Smooth muscle cell (in vitro differentiated cells): ENCODE measurements at regions not wholly inside any gene's neighbourhood (a gene's known extent, or its start where the extent isn't known, plus 50 kb on each side); places are given as distances from the start of the nearest gene placed in this dataset.
A peak's percentile ranks its signal among the peaks of the same experiment; 100 is the strongest.

Source experiments
- DNase-seq: peaks from one replicate; lab custom pipeline; 2025; ENCODE audit not compliant: unreplicated experiment; lab: John Stamatoyannopoulos, UW
- H2AFZ ChIP-seq: fragments of 200-600 bp; sonication (generic); 2 replicates; pipeline ENCODE4 v1.6.0; 2016; ENCODE audit warnings: antibody characterized with exemption, low read depth, mild to moderate bottlenecking
- H3F3A ChIP-seq: fragments of 200-600 bp; sonication (generic); 2 replicates; pipeline ENCODE4 v1.6.0; 2017; ENCODE audit warnings: antibody characterized with exemption, low read depth
- H3K27ac ChIP-seq: fragments of 200-600 bp; sonication (generic); 2 replicates; pipeline ENCODE4 v1.5.1; 2016; ENCODE audit warnings: low read depth, mild to moderate bottlenecking
- H3K27me3 ChIP-seq: fragments of 200-600 bp; sonication (generic); 2 replicates; pipeline ENCODE4 v1.6.1; 2016; ENCODE audit warnings: low read depth, mild to moderate bottlenecking
- H3K36me3 ChIP-seq: fragments of 200-600 bp; sonication (generic); 2 replicates; pipeline ENCODE4 v1.5.1; 2016; ENCODE audit warnings: low read depth
- H3K4me1 ChIP-seq: fragments of 200-600 bp; sonication (generic); 2 replicates; pipeline ENCODE4 v1.5.1; 2016; ENCODE audit warnings: low read depth
- H3K4me2 ChIP-seq: fragments of 200-600 bp; sonication (generic); 2 replicates; pipeline ENCODE4 v1.6.0; 2016; ENCODE audit warnings: mild to moderate bottlenecking
- H3K4me3 ChIP-seq: fragments of 200-600 bp; sonication (generic); 2 replicates; pipeline ENCODE4 v1.5.1; 2016; ENCODE audit warnings: mild to moderate bottlenecking
- H3K79me2 ChIP-seq: fragments of 200-600 bp; sonication (generic); 2 replicates; pipeline ENCODE4 v1.6.0; 2016; ENCODE audit warnings: low read depth, mild to moderate bottlenecking
- H3K9ac ChIP-seq: fragments of 200-600 bp; sonication (generic); 2 replicates; pipeline ENCODE4 v1.6.0; 2016; ENCODE audit warnings: low read depth
- H3K9me3 ChIP-seq: fragments of 200-600 bp; sonication (generic); replicated peaks from 2 replicates; pipeline ENCODE4 v1.5.1; 2016; ENCODE audit warnings: low read depth
- H4K20me1 ChIP-seq: fragments of 200-600 bp; sonication (generic); 2 replicates; pipeline ENCODE4 v1.6.0; 2016; ENCODE audit warnings: low read depth
- WGBS: methylation state at CpG from one replicate; pipeline ENCODE4 v1.1.7; 2016; ENCODE audit warnings: low lambda C conversion rate; 5-methylcytosine and 5-hydroxymethylcytosine counted together
- TF ChIP-seq, protein P1 (sequence below): fragments of 200-600 bp; sonication (generic); IDR thresholded peaks from 2 replicates; pipeline ENCODE4 v1.5.1; 2017; ENCODE audit warnings: borderline replicate concordance, mild to moderate bottlenecking, antibody characterized with exemption; ENCODE audit not compliant: insufficient read depth, poor library complexity, severe bottlenecking

- Histone ChIP-seq H3K9ac (no peak overlapping the region), H3K4me1 (no peaks in the 10 kb centered on the region), H2AFZ (no peak overlapping the region), H3F3A (no peaks in the 10 kb centered on the region), H3K4me2 (no peak overlapping the region), H3K36me3 (no peaks in the 10 kb centered on the region), H3K9me3 (no peaks in the 10 kb centered on the region), H4K20me1 (no peaks in the 10 kb centered on the region), H3K27me3 (no peaks in the 10 kb centered on the region), H3K27ac (no peak overlapping the region), H3K4me3 (no peak overlapping the region), H3K79me2 (no peaks in the 10 kb centered on the region)
- WGBS, result 56% methylated on average over 15 of the region's 15 CpGs
- peak; percentile 18 for DNase-seq
- TF ChIP-seq, protein P1, sequence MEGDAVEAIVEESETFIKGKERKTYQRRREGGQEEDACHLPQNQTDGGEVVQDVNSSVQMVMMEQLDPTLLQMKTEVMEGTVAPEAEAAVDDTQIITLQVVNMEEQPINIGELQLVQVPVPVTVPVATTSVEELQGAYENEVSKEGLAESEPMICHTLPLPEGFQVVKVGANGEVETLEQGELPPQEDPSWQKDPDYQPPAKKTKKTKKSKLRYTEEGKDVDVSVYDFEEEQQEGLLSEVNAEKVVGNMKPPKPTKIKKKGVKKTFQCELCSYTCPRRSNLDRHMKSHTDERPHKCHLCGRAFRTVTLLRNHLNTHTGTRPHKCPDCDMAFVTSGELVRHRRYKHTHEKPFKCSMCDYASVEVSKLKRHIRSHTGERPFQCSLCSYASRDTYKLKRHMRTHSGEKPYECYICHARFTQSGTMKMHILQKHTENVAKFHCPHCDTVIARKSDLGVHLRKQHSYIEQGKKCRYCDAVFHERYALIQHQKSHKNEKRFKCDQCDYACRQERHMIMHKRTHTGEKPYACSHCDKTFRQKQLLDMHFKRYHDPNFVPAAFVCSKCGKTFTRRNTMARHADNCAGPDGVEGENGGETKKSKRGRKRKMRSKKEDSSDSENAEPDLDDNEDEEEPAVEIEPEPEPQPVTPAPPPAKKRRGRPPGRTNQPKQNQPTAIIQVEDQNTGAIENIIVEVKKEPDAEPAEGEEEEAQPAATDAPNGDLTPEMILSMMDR, result peak; percentile 96
Measured at GRCh38 chr5:4879693-4880303, 260.3 kb upstream of the ADAMTS16 start.

GRCh38 chr5:4880304-4880741 is 259.8 kb upstream of the ADAMTS16 start:
- no peak overlapping the region for H2AFZ ChIP-seq
- TF ChIP-seq, protein P1, result no peak
- 90% methylated on average over 15 of the region's 15 CpGs for WGBS

DNA sequence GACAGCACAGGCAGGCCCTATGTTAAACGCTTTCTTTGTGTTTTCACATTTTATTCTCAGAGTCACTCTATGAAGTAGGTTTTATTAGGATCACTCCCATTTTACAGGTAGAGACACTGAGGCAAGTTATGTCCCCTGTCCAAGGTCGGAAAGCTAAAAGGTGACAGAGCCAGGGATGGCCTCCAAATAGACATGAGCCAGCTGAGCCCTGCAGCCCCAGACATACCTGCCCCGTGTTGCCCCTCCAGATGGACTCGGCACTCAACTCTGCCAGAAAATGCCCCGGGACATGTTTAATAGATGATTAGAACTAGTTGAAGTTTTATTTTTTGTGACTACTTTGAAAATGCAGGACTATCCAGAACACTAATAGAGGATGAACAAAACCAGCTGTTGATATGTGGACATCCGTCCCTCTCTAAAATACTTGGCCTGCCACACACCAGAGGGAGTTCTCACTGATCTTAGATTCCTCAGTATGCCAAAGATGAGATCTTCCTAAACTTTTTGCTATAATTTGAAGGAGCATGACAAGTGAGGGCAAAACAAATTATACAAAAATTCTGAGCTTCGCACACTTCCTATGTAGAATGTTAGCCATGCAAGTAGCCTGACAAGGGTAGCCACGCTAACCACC is 258.6 kb upstream of the ADAMTS16 start:
- WGBS, result 92% methylated on average over 8 of the region's 8 CpGs
- no peak overlapping the region for H3K27ac ChIP-seq
- DNase-seq, result no peak
- TF ChIP-seq, protein P1, result no peak
- H3K36me3 ChIP-seq, result no peaks in the 10 kb centered on the region
- H2AFZ ChIP-seq, result no peak overlapping the region
- no peaks in the 10 kb centered on the region for H3K27me3 ChIP-seq
- no peaks in the 10 kb centered on the region for H3F3A ChIP-seq
- no peaks in the 10 kb centered on the region for H4K20me1 ChIP-seq
- H3K4me3 ChIP-seq, result no peak overlapping the region
- H3K4me1 ChIP-seq, result no peaks in the 10 kb centered on the region
- no peaks in the 10 kb centered on the region for H3K9me3 ChIP-seq
- H3K79me2 ChIP-seq, result no peaks in the 10 kb centered on the region
- H3K9ac ChIP-seq, result no peak overlapping the region
- no peak overlapping the region for H3K4me2 ChIP-seq

More at GRCh38 chr5:4880304-4880741, 259.8 kb upstream of the ADAMTS16 start:
- Histone ChIP-seq H3K4me2 (no peak overlapping the region), H3K27me3 (no peaks in the 10 kb centered on the region), H3K36me3 (no peaks in the 10 kb centered on the region), H3K4me3 (no peak overlapping the region), H3K9ac (no peak overlapping the region), H3K4me1 (no peaks in the 10 kb centered on the region), H3F3A (no peaks in the 10 kb centered on the region), H4K20me1 (no peaks in the 10 kb centered on the region), H3K79me2 (no peaks in the 10 kb centered on the region), H3K9me3 (no peaks in the 10 kb centered on the region), H3K27ac (no peak overlapping the region)
- no peak for DNase-seq

DNA sequence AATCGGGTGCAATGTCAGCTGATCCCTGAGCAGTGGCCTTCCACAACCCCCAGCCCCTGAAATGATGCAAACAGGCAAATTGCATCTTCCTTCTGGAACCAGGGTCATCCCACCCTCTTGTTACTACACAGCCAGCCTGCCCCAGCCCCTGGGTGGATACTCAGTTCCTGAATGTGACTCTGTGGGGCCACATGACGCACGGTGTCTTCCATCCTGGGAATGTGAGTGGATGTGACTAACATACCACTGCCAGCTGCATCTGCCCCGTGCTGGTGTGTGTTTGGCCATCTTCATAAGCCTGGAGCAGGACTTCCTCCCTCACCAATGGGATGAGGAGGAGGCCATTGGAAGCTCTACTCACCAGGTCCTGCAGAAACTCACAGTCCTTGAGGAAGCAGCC is 257.9 kb upstream of the ADAMTS16 start:
- DNase-seq, result no peak
- no peak overlapping the region for H3K27ac ChIP-seq
- no peaks in the 10 kb centered on the region for H4K20me1 ChIP-seq
- no peaks in the 10 kb centered on the region for H3K36me3 ChIP-seq
- TF ChIP-seq, protein P1, result no peak
- H3K9ac ChIP-seq, result no peak overlapping the region
- H3K79me2 ChIP-seq, result no peaks in the 10 kb centered on the region
- H3K4me2 ChIP-seq, result no peak overlapping the region
- no peaks in the 10 kb centered on the region for H3K4me1 ChIP-seq
- H3K9me3 ChIP-seq, result no peaks in the 10 kb centered on the region
- whole genome bisulfite sequencing, result 88% methylated on average over 4 of the region's 4 CpGs
- no peaks in the 10 kb centered on the region for H3K27me3 ChIP-seq
- no peak overlapping the region for H2AFZ ChIP-seq
- H3K4me3 ChIP-seq, result no peak overlapping the region
- no peaks in the 10 kb centered on the region for H3F3A ChIP-seq
